Ovary (tissue), 3 donors: ENCODE measurements at regions not wholly inside any gene's neighbourhood (a gene's known extent, or its start where the extent isn't known, plus 50 kb on each side); places are given as distances from the start of the nearest gene placed in this dataset.

ENCODE experiments used
- EP300 ChIP-seq: sonication (generic); formaldehyde crosslinking; IDR thresholded peaks from one replicate; pipeline ENCODE4 v1.6.1; 2017; ENCODE audit warnings: antibody characterized with exemption
- TF ChIP-seq, protein P1 (sequence below), 3 donors: fragments of 450-650 bp in 2 of 3; fragments of 200-600 bp in 1 of 3; IDR thresholded peaks; one replicate each; pipeline versions ENCODE4 v1.5.1 to v1.8.0; 2016 to 2022; ENCODE audit warnings: antibody characterized with exemption in 3 of 3, mild to moderate bottlenecking in 1 of 3
- donor health status: DM: no; HTN: no; CAD: no.

DNA sequence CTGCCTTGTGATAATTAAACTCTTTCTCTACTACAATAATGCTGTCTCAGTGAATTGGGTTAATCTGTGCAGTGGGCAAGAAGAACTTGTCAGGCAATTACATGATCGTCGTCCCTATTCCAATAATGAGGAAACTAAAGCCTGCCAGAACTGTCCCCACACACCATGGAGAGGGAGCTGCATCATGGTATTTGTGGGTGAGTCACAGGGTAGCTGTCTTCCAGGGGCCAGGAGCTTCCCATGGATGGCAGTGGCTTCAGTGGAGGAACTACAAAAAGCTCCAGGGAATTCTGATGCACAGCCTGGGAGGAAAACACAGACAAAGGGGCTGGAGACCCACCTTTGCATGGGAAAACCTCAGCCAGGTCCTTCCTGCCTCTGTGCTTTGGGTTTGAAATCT is 83.3 kb upstream of the C16orf82 start:
- TF ChIP-seq, protein P1, sequence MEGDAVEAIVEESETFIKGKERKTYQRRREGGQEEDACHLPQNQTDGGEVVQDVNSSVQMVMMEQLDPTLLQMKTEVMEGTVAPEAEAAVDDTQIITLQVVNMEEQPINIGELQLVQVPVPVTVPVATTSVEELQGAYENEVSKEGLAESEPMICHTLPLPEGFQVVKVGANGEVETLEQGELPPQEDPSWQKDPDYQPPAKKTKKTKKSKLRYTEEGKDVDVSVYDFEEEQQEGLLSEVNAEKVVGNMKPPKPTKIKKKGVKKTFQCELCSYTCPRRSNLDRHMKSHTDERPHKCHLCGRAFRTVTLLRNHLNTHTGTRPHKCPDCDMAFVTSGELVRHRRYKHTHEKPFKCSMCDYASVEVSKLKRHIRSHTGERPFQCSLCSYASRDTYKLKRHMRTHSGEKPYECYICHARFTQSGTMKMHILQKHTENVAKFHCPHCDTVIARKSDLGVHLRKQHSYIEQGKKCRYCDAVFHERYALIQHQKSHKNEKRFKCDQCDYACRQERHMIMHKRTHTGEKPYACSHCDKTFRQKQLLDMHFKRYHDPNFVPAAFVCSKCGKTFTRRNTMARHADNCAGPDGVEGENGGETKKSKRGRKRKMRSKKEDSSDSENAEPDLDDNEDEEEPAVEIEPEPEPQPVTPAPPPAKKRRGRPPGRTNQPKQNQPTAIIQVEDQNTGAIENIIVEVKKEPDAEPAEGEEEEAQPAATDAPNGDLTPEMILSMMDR (IDR thresholded peaks at IDR 0.05): no peak
- TF ChIP-seq EP300: no peak
